VCaP (cell line): ENCODE measurements at regions not wholly inside any gene's neighbourhood (a gene's known extent, or its start where the extent isn't known, plus 50 kb on each side); places are given as distances from the start of the nearest gene placed in this dataset.

ENCODE experiments used
- H3K27ac ChIP-seq: fragments of 450-650 bp; 2 replicates; pipeline ENCODE4 v1.5.1; 2017
- CTCF ChIP-seq: fragments of 450-650 bp; conservative IDR thresholded peaks from 2 replicates; pipeline ENCODE4 v1.5.1; 2017; ENCODE audit warnings: mild to moderate bottlenecking, moderate library complexity

DNA sequence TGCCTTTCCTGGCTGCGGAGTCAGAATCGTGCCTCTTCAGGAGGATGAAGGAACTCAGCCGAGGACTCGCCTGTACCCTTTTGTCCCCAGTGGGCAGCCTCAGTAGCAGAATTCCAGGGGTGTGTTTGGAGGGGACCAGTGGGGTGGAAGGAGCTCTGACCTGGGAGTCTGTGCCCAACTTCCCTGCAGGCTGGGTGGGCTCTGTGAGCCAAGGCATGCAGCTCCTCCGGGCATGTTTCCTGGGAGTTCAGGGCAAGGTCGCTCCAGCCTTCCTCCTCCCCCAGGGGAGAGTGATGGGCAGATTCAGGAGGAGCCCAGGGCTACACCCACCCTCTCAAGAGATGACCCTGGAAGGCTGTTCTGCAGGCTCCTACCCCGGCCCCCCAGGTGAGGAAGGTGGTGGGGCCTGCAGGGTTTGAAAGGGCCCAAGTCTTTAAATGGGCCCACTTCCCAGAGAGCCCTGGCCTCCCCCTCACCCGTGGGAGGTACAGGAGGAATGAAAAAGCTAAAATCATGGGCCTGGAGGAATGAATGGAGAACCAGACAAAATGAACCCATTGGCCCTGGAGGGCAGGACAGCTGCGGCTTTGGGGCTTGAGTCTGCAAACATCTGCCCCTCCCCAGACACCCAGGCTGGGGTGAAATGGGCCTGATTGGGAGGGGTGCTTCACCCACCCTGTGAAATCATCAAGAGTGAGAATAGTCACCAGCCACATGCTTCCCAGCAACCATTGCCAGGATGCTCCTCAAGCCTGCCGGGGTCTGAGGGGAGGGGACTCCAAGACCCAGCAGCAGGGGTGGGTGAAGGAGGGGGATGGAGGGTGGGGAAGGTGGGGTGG is 77.6 kb upstream of the PMEPA1 start:
- TF ChIP-seq CTCF: no peak
- peak overlapping the region; percentile 81; the same call in 1 of the 2 replicates for H3K27ac ChIP-seq

DNA sequence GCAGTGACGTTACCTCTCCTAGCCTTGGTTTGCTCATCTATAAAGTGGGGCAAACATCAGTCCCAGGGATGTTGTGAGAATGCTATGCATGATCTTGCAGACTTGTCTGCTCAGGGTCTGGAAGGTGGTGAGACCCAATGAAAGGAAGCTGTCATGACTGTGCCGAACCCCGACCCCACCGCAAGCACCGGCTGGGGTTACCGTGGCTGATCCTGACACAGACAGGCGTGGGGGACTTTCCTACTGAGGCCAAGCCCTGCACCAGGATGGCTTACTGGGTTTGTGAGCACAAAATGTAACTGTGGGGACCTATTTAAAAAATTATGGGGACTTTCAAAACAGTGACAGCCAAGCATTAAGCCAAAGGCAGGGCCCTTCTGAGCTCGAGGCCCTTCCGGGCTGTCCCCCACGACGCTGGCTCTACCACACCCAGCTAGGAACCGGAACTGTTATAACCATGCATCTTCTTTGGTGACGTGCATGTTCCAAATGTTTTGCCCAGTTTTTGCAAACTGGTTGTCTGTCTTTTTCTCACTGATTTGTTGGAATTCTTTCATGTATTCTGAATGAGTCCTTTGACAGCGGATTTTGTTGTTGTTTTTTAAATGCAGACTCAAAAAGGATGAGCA is 76.6 kb upstream of the PMEPA1 start:
- peak overlapping the region; percentile 81 for H3K27ac ChIP-seq

DNA sequence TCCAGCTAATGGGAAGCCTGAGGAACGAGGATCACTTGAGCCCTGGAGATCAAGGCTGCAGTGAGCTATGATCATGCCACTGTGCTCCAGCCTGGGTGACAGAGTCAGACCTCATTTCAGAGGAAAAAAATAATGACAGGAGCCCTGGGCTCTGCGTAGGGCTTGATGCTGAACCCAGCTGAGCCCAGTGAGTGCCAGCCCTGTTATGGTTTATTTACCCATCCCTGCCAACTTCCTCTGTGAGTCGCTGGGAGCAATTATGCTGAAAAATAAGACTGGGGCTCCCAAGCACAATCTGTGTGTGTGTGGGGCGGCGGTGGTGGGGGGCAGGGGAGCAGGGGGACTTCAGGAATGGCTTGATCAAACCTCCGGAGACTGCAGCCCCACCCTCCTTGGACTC is 75.9 kb upstream of the PMEPA1 start:
- no peak for TF ChIP-seq CTCF
- peak overlapping the region; percentile 81 for H3K27ac ChIP-seq

More for the DNA sequence above, 76.6 kb upstream of the PMEPA1 start:
- no peak for TF ChIP-seq CTCF

DNA sequence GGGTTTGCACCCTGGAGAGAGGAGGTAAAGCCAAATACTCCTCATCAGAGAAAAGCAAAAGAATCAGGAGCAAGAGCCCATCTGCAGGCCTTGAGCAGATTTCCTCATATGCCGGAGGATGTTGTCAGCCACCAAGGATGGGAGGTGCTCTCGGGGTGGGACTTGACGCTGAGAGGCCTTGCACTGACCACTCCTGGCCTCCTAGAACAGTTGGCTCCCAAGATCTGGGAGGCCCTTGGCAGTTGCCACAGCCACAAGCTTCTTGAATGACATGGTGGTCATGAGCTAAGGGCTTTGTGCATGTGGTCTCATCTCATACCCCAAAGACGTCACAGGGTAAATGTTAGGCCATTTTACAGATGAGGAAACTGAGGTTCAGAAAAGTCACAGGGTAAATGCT is 75.2 kb upstream of the PMEPA1 start:
- TF ChIP-seq CTCF: no peak
- peak overlapping the region; percentile 81 for H3K27ac ChIP-seq

DNA sequence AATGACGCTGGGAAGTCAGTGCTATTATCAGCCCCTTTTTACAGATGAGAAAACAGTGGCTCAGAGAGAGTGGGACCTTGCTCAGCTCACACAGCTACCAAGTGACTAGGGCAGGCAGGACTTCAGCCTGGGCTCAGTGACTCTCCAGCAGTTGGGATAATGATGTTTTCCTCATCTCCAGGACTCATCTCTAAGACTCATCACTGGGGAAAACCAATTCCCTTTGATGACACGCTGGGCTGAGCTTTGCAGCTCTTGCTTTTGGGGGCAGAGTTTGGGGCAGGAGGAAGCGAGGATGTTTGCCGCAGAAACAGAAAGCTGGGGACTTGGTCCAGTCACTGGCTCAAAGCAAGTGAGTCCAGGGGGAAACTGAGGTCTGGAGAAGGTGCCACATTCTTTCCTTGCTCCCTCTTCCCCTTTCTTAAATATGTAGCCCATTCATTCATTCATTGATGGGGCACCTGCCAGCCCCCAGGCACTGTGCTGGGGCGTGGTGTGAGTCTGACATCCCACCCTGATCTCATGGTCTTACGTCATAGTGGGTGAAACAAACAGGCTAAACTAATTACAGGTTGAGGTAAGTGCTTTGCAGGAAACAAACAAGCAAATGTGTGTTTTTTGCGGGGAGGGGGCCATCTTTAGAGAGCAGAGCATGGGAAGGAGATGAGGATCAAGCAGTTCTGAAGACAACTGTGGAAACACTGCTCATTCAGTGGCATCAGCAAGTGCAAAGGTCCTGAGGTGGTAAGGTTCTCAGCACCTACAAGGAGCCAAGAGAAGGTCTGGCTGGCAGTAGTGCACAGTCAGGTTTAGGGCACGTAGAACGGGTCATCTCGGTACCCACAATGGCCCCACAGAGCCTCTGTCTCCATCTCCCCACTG is 74.4 kb upstream of the PMEPA1 start:
- TF ChIP-seq CTCF: no peak
- H3K27ac ChIP-seq: peak overlapping the region; percentile 81

GRCh38 chr20:57783196-57783595 is 73.4 kb upstream of the PMEPA1 start:
- peak overlapping the region; percentile 31; the same call in 1 of the 2 replicates for H3K27ac ChIP-seq
- TF ChIP-seq CTCF: no peak

GRCh38 chr20:57782631-57783041 is 72.8 kb upstream of the PMEPA1 start:
- TF ChIP-seq CTCF: no peak

More at GRCh38 chr20:57782631-57783041, 72.8 kb upstream of the PMEPA1 start:
- H3K27ac ChIP-seq: peak overlapping the region; percentile 31; the same call in 1 of the 2 replicates
